GM23248 (cell line): ENCODE measurements at regions not wholly inside any gene's neighbourhood (a gene's known extent, or its start where the extent isn't known, plus 50 kb on each side); places are given as distances from the start of the nearest gene placed in this dataset.

ENCODE experiments used
- DNase-seq: peaks from one replicate; pipeline ENCODE4 v3.0.0-alpha.2; 2015
- H2AFZ ChIP-seq: fragments of 200-600 bp; sonication (generic); 2 replicates; pipeline ENCODE4 v1.6.1; 2016; ENCODE audit warnings: antibody characterized with exemption
- H3F3A ChIP-seq: fragments of 200-600 bp; sonication (generic); 2 replicates; pipeline ENCODE4 v1.6.1; 2016; ENCODE audit warnings: mild to moderate bottlenecking, antibody characterized with exemption, mixed run types; ENCODE audit not compliant: insufficient read depth
- H3K27ac ChIP-seq: fragments of 200-600 bp; sonication (generic); 2 replicates; pipeline ENCODE4 v1.5.1; 2016; ENCODE audit warnings: mild to moderate bottlenecking
- H3K27me3 ChIP-seq: fragments of 200-600 bp; sonication (generic); replicated peaks from 2 replicates; pipeline ENCODE4 v1.6.1; 2016; ENCODE audit warnings: mild to moderate bottlenecking; ENCODE audit not compliant: insufficient read depth
- H3K36me3 ChIP-seq: fragments of 200-600 bp; sonication (generic); 2 replicates; pipeline ENCODE4 v1.6.1; 2016; ENCODE audit warnings: low read depth, mild to moderate bottlenecking
- H3K4me1 ChIP-seq: fragments of 200-600 bp; sonication (generic); 2 replicates; pipeline ENCODE4 v1.6.1; 2016; ENCODE audit warnings: mild to moderate bottlenecking; ENCODE audit not compliant: insufficient read depth
- H3K4me2 ChIP-seq: fragments of 200-600 bp; sonication (generic); one replicate; pipeline ENCODE4 v1.6.1; 2016; ENCODE audit warnings: mild to moderate bottlenecking; ENCODE audit not compliant: unreplicated experiment
- H3K4me3 ChIP-seq: fragments of 200-600 bp; sonication (generic); 2 replicates; pipeline ENCODE4 v1.5.1; 2016; ENCODE audit warnings: mild to moderate bottlenecking
- H3K79me2 ChIP-seq: fragments of 200-600 bp; sonication (generic); 2 replicates; pipeline ENCODE4 v1.6.1; 2016; ENCODE audit warnings: mild to moderate bottlenecking; ENCODE audit not compliant: insufficient read depth
- H3K9ac ChIP-seq: fragments of 200-600 bp; sonication (generic); 2 replicates; pipeline ENCODE4 v1.6.1; 2016; ENCODE audit warnings: mild to moderate bottlenecking
- H3K9me2 ChIP-seq: fragments of 200-600 bp; sonication (generic); 2 replicates; pipeline ENCODE4 v1.6.1; 2016; ENCODE audit warnings: mixed run types, mild to moderate bottlenecking, moderate library complexity; ENCODE audit not compliant: insufficient read depth
- H3K9me3 ChIP-seq: fragments of 200-600 bp; sonication (generic); one replicate; pipeline ENCODE4 v1.6.1; 2017; ENCODE audit warnings: low read depth
- H4K20me1 ChIP-seq: fragments of 200-600 bp; sonication (generic); 2 replicates; pipeline ENCODE4 v1.6.0; 2016; ENCODE audit not compliant: insufficient read depth
- EZH2 ChIP-seq: fragments of 200-600 bp; sonication (generic); IDR thresholded peaks from 2 replicates; pipeline ENCODE4 v1.6.1; 2018; ENCODE audit warnings: antibody characterized with exemption, mild to moderate bottlenecking; ENCODE audit not compliant: insufficient read depth, poor library complexity, severe bottlenecking
- EZH2phosphoT487 ChIP-seq: fragments of 200-600 bp; sonication (generic); IDR thresholded peaks from 2 replicates; pipeline ENCODE4 v1.6.1; 2018; ENCODE audit warnings: antibody characterized with exemption, moderate library complexity, mild to moderate bottlenecking, low read depth; ENCODE audit not compliant: insufficient read depth
- WGBS, 2 experiments: methylation state at CpG; one replicate each; pipeline ENCODE4 v1.1.6; 2015 to 2017; ENCODE audit warnings: low lambda C conversion rate in 2 of 2, low coverage in 1 of 2; ENCODE audit errors: missing lambda C conversion rate in 2 of 2; 5-methylcytosine and 5-hydroxymethylcytosine counted together
- in situ Hi-C: fragments of 300-500 bp; cut with MboI; formaldehyde crosslinking; loops from 2 replicates; pipeline ENCODE4 v1.15.0; 2020

DNA sequence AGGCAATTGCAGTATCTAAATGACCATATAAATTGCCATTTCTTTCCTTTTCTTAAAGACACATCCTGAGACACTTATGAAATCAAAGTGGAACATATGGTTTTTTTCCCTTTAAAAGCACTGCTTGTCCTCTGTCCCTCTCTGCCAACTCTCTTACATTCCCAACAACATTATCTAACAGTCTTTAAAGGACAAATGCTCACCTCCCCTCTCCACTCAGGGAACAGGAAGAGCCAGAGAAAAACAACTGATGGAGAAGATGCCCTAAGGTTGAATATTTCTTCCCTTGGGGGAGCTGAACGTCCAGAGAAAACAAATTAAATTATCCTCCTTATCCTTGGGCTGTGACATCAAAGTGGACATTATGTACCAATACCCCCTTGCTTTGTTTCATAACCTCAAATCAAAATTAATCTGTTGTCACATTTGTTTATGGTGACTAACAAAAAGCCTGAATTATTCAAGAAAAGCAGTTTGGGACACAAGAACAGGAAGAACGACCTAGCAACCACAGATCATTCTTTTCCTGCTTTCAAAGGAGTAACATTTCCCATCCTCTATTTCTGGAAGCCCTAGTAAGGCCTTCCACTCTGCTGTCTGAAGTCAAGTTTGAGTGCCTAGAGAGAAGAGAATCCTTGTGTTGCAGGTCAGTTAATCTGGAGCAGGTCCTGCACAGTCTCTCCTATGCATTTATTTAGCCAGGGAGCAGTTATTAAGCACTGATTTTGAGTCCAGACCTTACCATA lies 52.6 kb upstream of the PAGE1 start:
- Histone ChIP-seq H3K36me3 (no peaks in the 10 kb centered on the region), H2AFZ (no peak overlapping the region), H3K9me2 (no peaks in the 10 kb centered on the region), H3K4me3 (no peak overlapping the region), H3K4me1 (no peaks in the 10 kb centered on the region), H3K9me3 (no peaks in the 10 kb centered on the region), H3K4me2 (no peak overlapping the region), H3K79me2 (no peaks in the 10 kb centered on the region), H4K20me1 (no peaks in the 10 kb centered on the region), H3K9ac (no peak overlapping the region), H3K27me3 (no peaks in the 10 kb centered on the region), H3F3A (no peaks in the 10 kb centered on the region), H3K27ac (no peak overlapping the region)
- in situ Hi-C loops, result no loop called here
- TF ChIP-seq EZH2 (no peak), EZH2phosphoT487 (no peak)
- no peak for DNase-seq
- WGBS, 2 experiments, result 3 to 5% methylated on average over 2 of the region's 2 CpGs

DNA sequence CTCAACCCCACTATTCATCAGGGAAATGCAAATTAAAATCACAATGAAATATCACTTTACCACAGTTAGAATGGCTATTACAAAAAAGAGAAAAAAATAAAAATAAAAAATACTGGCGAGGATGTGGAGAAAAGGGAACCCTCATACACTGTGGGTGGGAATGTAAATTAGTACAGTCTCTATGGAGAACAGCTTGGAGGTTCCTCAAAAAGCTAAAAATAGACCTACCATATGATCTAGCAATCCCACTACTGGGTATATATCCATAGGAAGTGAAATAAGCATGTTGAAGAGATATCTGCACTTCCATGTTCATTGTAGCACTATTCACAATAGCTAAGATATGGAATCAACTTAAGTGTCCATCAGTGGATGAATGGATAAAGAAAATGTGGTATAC lies 50.5 kb upstream of the PAGE1 start:
- H3K9me3 ChIP-seq, result no peaks in the 10 kb centered on the region
- H3K9me2 ChIP-seq, result no peaks in the 10 kb centered on the region
- TF ChIP-seq EZH2phosphoT487 (no peak), EZH2 (no peak)
- H3K79me2 ChIP-seq, result no peaks in the 10 kb centered on the region
- H4K20me1 ChIP-seq, result no peaks in the 10 kb centered on the region
- in situ Hi-C loops, result no loop called here
- no peak overlapping the region for H3K4me3 ChIP-seq
- H3K27ac ChIP-seq, result no peak overlapping the region
- H3K4me1 ChIP-seq, result no peaks in the 10 kb centered on the region
- no peaks in the 10 kb centered on the region for H3K27me3 ChIP-seq
- H3K9ac ChIP-seq, result no peak overlapping the region
- no peak overlapping the region for H3K4me2 ChIP-seq
- H3K36me3 ChIP-seq, result no peaks in the 10 kb centered on the region
- DNase-seq, result no peak
- no peak overlapping the region for H2AFZ ChIP-seq
- H3F3A ChIP-seq, result no peaks in the 10 kb centered on the region
- WGBS, 2 experiments, result 37 to 64% methylated on average over 1 of the region's 1 CpG
